SK-N-SH treated with all-trans-retinoic acid at 6 μM for 48 hours (cell line): ENCODE measurements at regions not wholly inside any gene's neighbourhood (a gene's known extent, or its start where the extent isn't known, plus 50 kb on each side); places are given as distances from the start of the nearest gene placed in this dataset.

Experiments
- BACH2 ChIP-seq: fragments of 250-450 bp; sonication (Bioruptor Pico); IDR thresholded peaks from 2 replicates; pipeline ENCODE4 v1.9.0; 2021; ENCODE audit warnings: mild to moderate bottlenecking, borderline replicate concordance
- PATZ1 ChIP-seq: fragments of 250-450 bp; sonication (Bioruptor Pico); IDR thresholded peaks from 2 replicates; pipeline ENCODE4 v1.8.0; 2020; ENCODE audit warnings: mild to moderate bottlenecking, moderate library complexity, borderline replicate concordance
- POU6F1 ChIP-seq: fragments of 250-450 bp; sonication (Bioruptor Pico); IDR thresholded peaks from 2 replicates; pipeline ENCODE4 v1.8.0; 2021; ENCODE audit warnings: low read depth, mild to moderate bottlenecking, moderate library complexity, borderline replicate concordance
- TCF4 ChIP-seq: fragments of 250-450 bp; sonication (Bioruptor Pico); IDR thresholded peaks from 2 replicates; pipeline ENCODE4 v1.8.0; 2021; ENCODE audit warnings: mild to moderate bottlenecking, moderate library complexity, borderline replicate concordance
- TSHZ2 ChIP-seq: fragments of 250-450 bp; sonication (Bioruptor Pico); IDR thresholded peaks from 2 replicates; pipeline ENCODE4 v1.5.0; 2020; ENCODE audit warnings: mild to moderate bottlenecking, moderate library complexity
- ZFP3 ChIP-seq: fragments of 250-450 bp; sonication (Bioruptor Pico); IDR thresholded peaks from 2 replicates; pipeline ENCODE4 v1.5.0; 2020; ENCODE audit warnings: mild to moderate bottlenecking, moderate library complexity
- ZFP30 ChIP-seq: fragments of 450-650 bp; formaldehyde crosslinking; IDR thresholded peaks from 2 replicates; pipeline ENCODE4 v1.5.0; 2022; ENCODE audit warnings: mild to moderate bottlenecking, moderate library complexity
- ZNF70 ChIP-seq: fragments of 450-650 bp; formaldehyde crosslinking; IDR thresholded peaks from 2 replicates; pipeline ENCODE4 v1.5.0; 2020; ENCODE audit warnings: mild to moderate bottlenecking, moderate library complexity
- ZNF8 ChIP-seq: fragments of 450-650 bp; formaldehyde crosslinking; IDR thresholded peaks from 2 replicates; pipeline ENCODE4 v1.5.0; 2020; ENCODE audit warnings: mild to moderate bottlenecking, moderate library complexity

GRCh38 chr6:23537828-23538227 is 588.2 kb upstream of the NRSN1 start:
- TF ChIP-seq POU6F1 (CRISPR knock-in tag), result no peak
- no peak for TF ChIP-seq TSHZ2 (CRISPR knock-in tag)
- no peak for TF ChIP-seq PATZ1
- TF ChIP-seq ZFP30 (CRISPR knock-in tag), result no peak
- no peak for TF ChIP-seq ZNF70
- TF ChIP-seq TCF4 (CRISPR knock-in tag), result no peak
- no peak for TF ChIP-seq ZNF8 (CRISPR knock-in tag)
- TF ChIP-seq ZFP3 (CRISPR knock-in tag), result no peak
- no peak for TF ChIP-seq BACH2 (CRISPR knock-in tag)
